ENCODE measurements at regions not wholly inside any gene's neighbourhood (a gene's known extent, or its start where the extent isn't known, plus 50 kb on each side); places are given as distances from the start of the nearest gene placed in this dataset.
"Not testable (repeated sequence)": the region's sequence is repeated elsewhere in the genome, so short reads cannot be mapped to it uniquely, and the experiment has no call there.

DNA sequence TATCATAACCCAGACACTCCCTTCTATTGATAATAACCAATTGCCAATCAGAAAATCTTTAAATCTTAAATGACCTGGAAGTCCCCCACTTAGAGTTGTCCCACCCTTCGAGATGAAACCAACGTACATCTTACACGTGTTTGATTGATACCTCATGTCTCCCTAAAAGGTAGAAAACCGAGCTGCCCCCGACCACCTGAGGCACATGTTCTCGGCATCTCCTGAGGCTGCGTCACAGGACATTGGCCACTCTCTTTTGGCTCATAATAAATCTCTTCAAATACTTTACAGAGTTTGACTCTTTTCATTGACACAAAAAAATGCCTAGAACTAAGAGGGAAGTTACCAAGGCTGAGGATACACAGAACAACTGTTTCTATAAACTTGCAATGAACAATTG, 190.0 kb downstream of the RTP5 start:
- no peaks in the 10 kb centered on the region for H3K36me3 ChIP-seq (ENCODE audit: control insufficient read depth, insufficient read depth, low read length)
- no peak overlapping the region for H3K4me3 ChIP-seq (ENCODE audit: low read length)
- H3K27ac ChIP-seq (ENCODE audit: low read depth, low read length): no peak overlapping the region
- H3K4me1 ChIP-seq (ENCODE audit: control insufficient read depth, insufficient read depth, low read length): no peaks in the 10 kb centered on the region
- no peak overlapping the region for H3K9ac ChIP-seq (ENCODE audit: low read length)
- no peaks in the 10 kb centered on the region for H3K27me3 ChIP-seq (ENCODE audit: control insufficient read depth, insufficient read depth, low read length)

GRCh38 chr2:242060212-242060835, 190.8 kb downstream of the RTP5 start:
- no peak overlapping the region for H3K9ac ChIP-seq (ENCODE audit: low read length)
- no peak overlapping the region for H3K27ac ChIP-seq (ENCODE audit: low read depth, low read length)
- no peaks in the 10 kb centered on the region for H3K27me3 ChIP-seq (ENCODE audit: control insufficient read depth, insufficient read depth, low read length)
- H3K4me1 ChIP-seq (ENCODE audit: control insufficient read depth, insufficient read depth, low read length): no peaks in the 10 kb centered on the region
- no peaks in the 10 kb centered on the region for H3K36me3 ChIP-seq (ENCODE audit: control insufficient read depth, insufficient read depth, low read length)
- no peak overlapping the region for H3K4me3 ChIP-seq (ENCODE audit: low read length)

DNA sequence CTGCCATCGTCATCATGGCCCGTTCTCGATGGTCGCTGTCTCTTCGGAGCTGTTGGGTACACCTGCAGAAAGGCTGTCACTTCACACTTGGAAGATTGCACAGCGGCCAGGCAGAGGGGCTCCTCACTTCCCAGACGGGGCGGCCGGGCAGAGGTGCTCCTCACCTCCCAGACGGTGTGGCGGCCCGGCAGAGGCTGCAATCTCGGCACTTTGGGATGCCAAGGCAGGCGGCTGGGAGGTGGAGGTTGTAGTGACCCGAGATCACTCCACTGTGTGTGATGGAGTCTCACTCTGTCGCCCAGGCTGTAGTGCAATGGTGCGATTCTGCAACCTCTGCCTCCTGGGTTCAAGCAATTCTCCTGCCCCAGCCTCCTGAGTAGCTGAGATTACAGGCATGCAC, 192.4 kb downstream of the RTP5 start:
- not testable (repeated sequence) for H3K9ac ChIP-seq (ENCODE audit: low read length); H3K27ac ChIP-seq (ENCODE audit: low read depth, low read length); H3K4me1 ChIP-seq (ENCODE audit: control insufficient read depth, insufficient read depth, low read length); H3K36me3 ChIP-seq (ENCODE audit: control insufficient read depth, insufficient read depth, low read length); H3K4me3 ChIP-seq (ENCODE audit: low read length); H3K27me3 ChIP-seq (ENCODE audit: control insufficient read depth, insufficient read depth, low read length)

GRCh38 chr2:242063436-242063835, 193.9 kb downstream of the RTP5 start:
- H3K4me3 ChIP-seq (ENCODE audit: low read length): no peak overlapping the region

DNA sequence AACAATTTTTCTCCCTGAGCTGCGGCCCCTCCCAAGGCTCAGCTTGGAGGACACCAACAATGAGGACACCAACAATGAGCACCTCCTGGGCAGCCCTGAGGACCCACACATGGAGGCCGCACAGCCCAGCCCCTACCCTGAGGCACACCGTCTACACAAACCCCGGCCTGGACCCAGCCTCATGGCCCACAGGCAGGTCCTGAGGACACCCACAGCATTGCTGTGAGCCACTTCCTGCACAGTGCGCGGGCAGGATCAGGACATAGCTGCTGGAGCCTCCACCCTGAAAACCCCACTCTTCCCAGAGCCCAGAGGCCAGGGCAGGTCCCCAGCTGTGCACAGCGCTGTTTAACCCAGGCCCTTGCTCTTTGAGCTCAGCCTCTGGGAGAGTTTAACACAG, 194.3 kb downstream of the RTP5 start:
- no peak overlapping the region for H3K9ac ChIP-seq (ENCODE audit: low read length)
- H3K27ac ChIP-seq (ENCODE audit: low read depth, low read length): no peak overlapping the region
- H3K4me1 ChIP-seq (ENCODE audit: control insufficient read depth, insufficient read depth, low read length): no peaks in the 10 kb centered on the region
- H3K27me3 ChIP-seq (ENCODE audit: control insufficient read depth, insufficient read depth, low read length): peaks cover 2% of the 10 kb centered on the region
- no peaks in the 10 kb centered on the region for H3K36me3 ChIP-seq (ENCODE audit: control insufficient read depth, insufficient read depth, low read length)
- no peak overlapping the region for H3K4me3 ChIP-seq (ENCODE audit: low read length)

More at GRCh38 chr2:242063436-242063835, 193.9 kb downstream of the RTP5 start:
- Histone ChIP-seq H3K27ac (ENCODE audit: low read depth, low read length) (no peak overlapping the region), H3K36me3 (ENCODE audit: control insufficient read depth, insufficient read depth, low read length) (no peaks in the 10 kb centered on the region), H3K4me1 (ENCODE audit: control insufficient read depth, insufficient read depth, low read length) (no peaks in the 10 kb centered on the region), H3K9ac (ENCODE audit: low read length) (no peak overlapping the region), H3K27me3 (ENCODE audit: control insufficient read depth, insufficient read depth, low read length) (no peaks in the 10 kb centered on the region)

- Histone ChIP-seq H3K4me3 (ENCODE audit: low read length) (no peak overlapping the region), H3K9ac (ENCODE audit: low read length) (no peak overlapping the region), H3K27me3 (ENCODE audit: control insufficient read depth, insufficient read depth, low read length) (peaks cover 4% of the 10 kb centered on the region), H3K4me1 (ENCODE audit: control insufficient read depth, insufficient read depth, low read length) (no peaks in the 10 kb centered on the region), H3K36me3 (ENCODE audit: control insufficient read depth, insufficient read depth, low read length) (no peaks in the 10 kb centered on the region), H3K27ac (ENCODE audit: low read depth, low read length) (no peak overlapping the region)
Observed at GRCh38 chr2:242064364-242065250, 195.1 kb downstream of the RTP5 start.

GRCh38 chr2:242065426-242065825, 195.9 kb downstream of the RTP5 start:
- Histone ChIP-seq H3K27ac (ENCODE audit: low read depth, low read length) (no peak overlapping the region), H3K36me3 (ENCODE audit: control insufficient read depth, insufficient read depth, low read length) (no peaks in the 10 kb centered on the region), H3K9ac (ENCODE audit: low read length) (no peak overlapping the region), H3K27me3 (ENCODE audit: control insufficient read depth, insufficient read depth, low read length) (peaks cover 4% of the 10 kb centered on the region), H3K4me1 (ENCODE audit: control insufficient read depth, insufficient read depth, low read length) (no peaks in the 10 kb centered on the region), H3K4me3 (ENCODE audit: low read length) (no peak overlapping the region)

DNA sequence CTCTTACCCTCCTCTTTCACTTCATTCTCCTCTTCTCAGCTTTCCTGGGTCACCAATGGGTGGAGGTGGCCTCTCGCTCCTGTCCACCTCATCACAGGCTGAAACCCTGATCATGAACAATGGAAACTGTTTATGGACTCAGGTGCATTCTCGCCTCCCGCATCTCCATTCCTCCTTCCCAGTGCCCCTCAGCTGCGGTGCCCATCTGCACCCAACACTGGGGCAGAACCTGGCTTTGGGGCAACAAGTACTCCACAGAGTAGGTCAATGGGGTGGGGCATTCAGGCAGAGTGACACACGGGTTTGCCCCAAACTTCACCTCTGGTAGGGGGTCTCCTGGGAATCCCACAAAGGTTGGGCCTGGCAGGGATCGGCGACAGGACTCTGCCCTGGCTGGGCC, 199.5 kb downstream of the RTP5 start:
- no peak overlapping the region for H3K27ac ChIP-seq (ENCODE audit: low read depth, low read length)
- no peak overlapping the region for H3K9ac ChIP-seq (ENCODE audit: low read length)

GRCh38 chr2:242069938-242070395, 200.4 kb downstream of the RTP5 start:
- H3K27me3 ChIP-seq (ENCODE audit: control insufficient read depth, insufficient read depth, low read length); H3K9ac ChIP-seq (ENCODE audit: low read length); H3K27ac ChIP-seq (ENCODE audit: low read depth, low read length); H3K4me1 ChIP-seq (ENCODE audit: control insufficient read depth, insufficient read depth, low read length); H3K36me3 ChIP-seq (ENCODE audit: control insufficient read depth, insufficient read depth, low read length); H3K4me3 ChIP-seq (ENCODE audit: low read length): not testable (repeated sequence)

More for the DNA sequence above, 199.5 kb downstream of the RTP5 start:
- Histone ChIP-seq H3K27me3 (ENCODE audit: control insufficient read depth, insufficient read depth, low read length) (peaks cover 4% of the 10 kb centered on the region), H3K4me1 (ENCODE audit: control insufficient read depth, insufficient read depth, low read length) (no peaks in the 10 kb centered on the region), H3K4me3 (ENCODE audit: low read length) (no peak overlapping the region), H3K36me3 (ENCODE audit: control insufficient read depth, insufficient read depth, low read length) (no peaks in the 10 kb centered on the region)

DNA sequence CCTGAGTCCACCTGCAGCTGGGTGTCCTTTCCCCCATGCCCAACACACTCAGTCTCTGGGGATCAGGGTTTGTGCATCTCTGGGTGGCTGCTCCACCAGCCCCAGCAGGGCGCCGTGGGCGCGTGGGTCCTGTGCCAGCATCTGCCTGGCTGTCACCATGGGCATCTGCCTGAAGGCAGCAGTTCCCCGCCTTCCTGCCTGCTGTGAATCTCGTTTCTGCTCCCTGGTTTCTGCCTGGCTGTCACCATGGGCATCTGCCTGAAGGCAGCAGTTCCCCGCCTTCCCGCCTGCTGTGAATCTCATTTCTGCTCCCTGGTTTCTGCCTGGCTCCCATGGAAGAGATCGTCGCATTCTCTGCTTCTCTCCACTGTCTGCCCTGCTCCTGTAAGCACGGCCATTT, 201.2 kb downstream of the RTP5 start:
- H3K4me3 ChIP-seq (ENCODE audit: low read length); H3K9ac ChIP-seq (ENCODE audit: low read length); H3K27me3 ChIP-seq (ENCODE audit: control insufficient read depth, insufficient read depth, low read length); H3K36me3 ChIP-seq (ENCODE audit: control insufficient read depth, insufficient read depth, low read length); H3K4me1 ChIP-seq (ENCODE audit: control insufficient read depth, insufficient read depth, low read length); H3K27ac ChIP-seq (ENCODE audit: low read depth, low read length): not testable (repeated sequence)

DNA sequence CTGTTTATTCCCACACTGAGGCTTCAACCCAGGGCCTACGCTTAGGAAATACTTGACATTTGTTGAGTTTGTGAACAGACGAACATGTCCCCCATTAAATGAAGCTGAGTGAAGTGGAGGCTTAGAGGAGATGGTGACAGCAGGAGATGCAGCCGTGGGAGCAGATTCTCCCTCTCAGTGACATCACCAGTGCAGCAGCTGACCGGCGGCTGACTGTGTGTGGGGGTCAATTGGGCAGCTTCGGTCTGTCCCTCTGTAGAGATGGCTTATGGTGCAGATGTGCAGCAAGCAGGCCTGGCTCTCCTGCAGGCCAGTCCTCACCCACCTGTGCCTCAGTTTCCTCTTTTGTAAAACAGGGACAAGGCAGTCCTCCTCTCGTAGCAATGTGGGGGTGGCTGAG, 201.8 kb downstream of the RTP5 start:
- H3K36me3 ChIP-seq (ENCODE audit: control insufficient read depth, insufficient read depth, low read length); H3K27me3 ChIP-seq (ENCODE audit: control insufficient read depth, insufficient read depth, low read length): not testable (repeated sequence)

DNA sequence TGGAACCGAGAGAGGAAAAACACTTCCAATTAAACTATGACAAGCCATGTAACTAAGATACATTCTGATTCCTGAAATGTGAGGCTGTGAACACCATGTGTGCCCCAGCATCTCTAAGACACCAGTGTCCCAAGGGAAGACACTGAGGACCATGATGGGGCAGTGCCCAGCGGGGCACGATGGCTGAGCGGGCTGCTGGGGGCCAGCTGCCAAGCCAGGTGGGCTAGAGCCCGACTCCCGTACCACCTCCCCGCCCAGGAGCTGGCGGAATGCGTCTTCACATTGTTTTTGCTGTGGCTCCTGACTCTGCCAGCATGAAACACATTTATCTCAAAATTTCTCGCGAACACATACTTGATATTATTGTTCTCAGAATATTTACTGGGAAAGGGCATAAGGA, 202.4 kb downstream of the RTP5 start:
- not testable (repeated sequence) for H3K36me3 ChIP-seq (ENCODE audit: control insufficient read depth, insufficient read depth, low read length); H3K4me1 ChIP-seq (ENCODE audit: control insufficient read depth, insufficient read depth, low read length); H3K27me3 ChIP-seq (ENCODE audit: control insufficient read depth, insufficient read depth, low read length); H3K4me3 ChIP-seq (ENCODE audit: low read length); H3K9ac ChIP-seq (ENCODE audit: low read length); H3K27ac ChIP-seq (ENCODE audit: low read depth, low read length)

More for the DNA sequence above, 201.8 kb downstream of the RTP5 start:
- not testable (repeated sequence) for H3K4me3 ChIP-seq (ENCODE audit: low read length); H3K27ac ChIP-seq (ENCODE audit: low read depth, low read length); H3K9ac ChIP-seq (ENCODE audit: low read length); H3K4me1 ChIP-seq (ENCODE audit: control insufficient read depth, insufficient read depth, low read length)

- Histone ChIP-seq H3K36me3 (ENCODE audit: control insufficient read depth, insufficient read depth, low read length) (no peaks in the 10 kb centered on the region), H3K4me3 (ENCODE audit: low read length) (no peak overlapping the region), H3K27me3 (ENCODE audit: control insufficient read depth, insufficient read depth, low read length) (no peaks in the 10 kb centered on the region), H3K4me1 (ENCODE audit: control insufficient read depth, insufficient read depth, low read length) (no peaks in the 10 kb centered on the region), H3K27ac (ENCODE audit: low read depth, low read length) (no peak overlapping the region), H3K9ac (ENCODE audit: low read length) (no peak overlapping the region)
Observed at GRCh38 chr2:242075168-242075567, 205.6 kb downstream of the RTP5 start.
